Activated naive CD8-positive, alpha-beta T cell treated with anti-CD3 and anti-CD28 coated beads, Interleukin-2, amount 10 ng/mL, durations not matched to agents 7 days and 5 days (primary cell): ENCODE measurements at regions not wholly inside any gene's neighbourhood (a gene's known extent, or its start where the extent isn't known, plus 50 kb on each side); places are given as distances from the start of the nearest gene placed in this dataset.

Experiments
- ATAC-seq: fragments of 150-1000 bp; cut with Tn5 transposase; one replicate; pipeline ENCODE4 v1.10.0; 2021; ENCODE audit warnings: low read depth, moderate library complexity
- POLR2A ChIA-PET: fragments of 350-600 bp; sonication (Branson Sonifier 250); formaldehyde crosslinking; loops from one replicate; lab custom pipeline; 2021; ENCODE audit warnings: antibody characterized with exemption; lab: Charles Lee
- DNase-seq: peaks from one replicate; pipeline ENCODE4 v3.0.0; 2021
- H3K27ac Mint-ChIP-seq: one replicate; pipeline ENCODE4 v1.8.0; 2022; ENCODE audit warnings: mild to moderate bottlenecking, mixed read lengths
- H3K27me3 Mint-ChIP-seq: one replicate; pipeline ENCODE4 v1.8.0; 2022; ENCODE audit warnings: mild to moderate bottlenecking, moderate library complexity, mixed read lengths
- H3K36me3 Mint-ChIP-seq: one replicate; pipeline ENCODE4 v1.8.0; 2021; ENCODE audit warnings: mild to moderate bottlenecking, mixed read lengths
- H3K4me1 Mint-ChIP-seq: one replicate; pipeline ENCODE4 v1.8.0; 2021; ENCODE audit warnings: mixed read lengths
- H3K4me3 Mint-ChIP-seq: one replicate; pipeline ENCODE4 v1.8.0; 2022; ENCODE audit warnings: mild to moderate bottlenecking, moderate library complexity, mixed read lengths
- H3K9me3 Mint-ChIP-seq: one replicate; pipeline ENCODE4 v1.8.0; 2021; ENCODE audit warnings: mixed read lengths

- POLR2A ChIA-PET: no interaction called here
- H3K4me1 Mint-ChIP-seq: no peaks in the 10 kb centered on the region
- no peak overlapping the region for H3K27ac Mint-ChIP-seq
- H3K27me3 Mint-ChIP-seq: peaks cover 2% of the 10 kb centered on the region
- H3K9me3 Mint-ChIP-seq: no peaks in the 10 kb centered on the region
- H3K4me3 Mint-ChIP-seq: no peak overlapping the region
- no peak for ATAC-seq
- no peak for DNase-seq
- no peaks in the 10 kb centered on the region for H3K36me3 Mint-ChIP-seq
These were observed 143.1 kb upstream of the HMGA2 start for GRCh38 chr12:65681226-65681625.

GRCh38 chr12:65682112-65682511 is 142.2 kb upstream of the HMGA2 start:
- Mint-ChIP-seq H3K4me1 (no peaks in the 10 kb centered on the region), H3K36me3 (no peaks in the 10 kb centered on the region), H3K27me3 (peaks cover 2% of the 10 kb centered on the region), H3K27ac (no peak overlapping the region), H3K4me3 (no peak overlapping the region), H3K9me3 (no peaks in the 10 kb centered on the region)
- DNase-seq (no peak), ATAC-seq (no peak)
- POLR2A ChIA-PET: no interaction called here

GRCh38 chr12:65684906-65685305 is 139.4 kb upstream of the HMGA2 start:
- peaks cover 5% of the 10 kb centered on the region for H3K27me3 Mint-ChIP-seq
- H3K36me3 Mint-ChIP-seq: no peaks in the 10 kb centered on the region
- no peak for DNase-seq
- ATAC-seq: no peak
- H3K4me3 Mint-ChIP-seq: no peak overlapping the region
- POLR2A ChIA-PET: no interaction called here
- no peaks in the 10 kb centered on the region for H3K4me1 Mint-ChIP-seq
- H3K27ac Mint-ChIP-seq: no peak overlapping the region
- H3K9me3 Mint-ChIP-seq: no peaks in the 10 kb centered on the region

DNA sequence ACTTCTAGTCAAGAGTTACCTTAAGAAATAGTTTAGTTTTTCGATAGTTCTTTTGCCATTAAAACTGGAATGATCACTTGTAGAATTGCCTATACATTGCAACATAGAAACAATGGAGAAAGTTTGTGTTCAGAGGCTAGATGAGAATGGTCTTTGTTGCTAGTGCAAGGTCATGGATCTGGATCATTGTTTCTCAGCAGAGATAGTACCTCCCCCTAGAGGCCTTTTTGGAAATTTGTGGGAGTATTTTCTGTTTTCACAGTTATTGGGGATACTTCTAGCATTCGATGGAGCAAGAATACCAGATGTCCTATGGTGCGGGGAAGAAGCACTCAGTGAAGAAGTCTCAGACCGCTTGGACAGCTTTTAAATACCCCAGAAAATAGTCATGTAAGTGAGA is 138.8 kb upstream of the HMGA2 start:
- Mint-ChIP-seq H3K36me3 (no peaks in the 10 kb centered on the region), H3K4me3 (no peak overlapping the region), H3K27me3 (peaks cover 8% of the 10 kb centered on the region), H3K27ac (no peak overlapping the region), H3K4me1 (no peaks in the 10 kb centered on the region), H3K9me3 (no peaks in the 10 kb centered on the region)
- ATAC-seq: no peak
- POLR2A ChIA-PET: no interaction called here
- no peak for DNase-seq

- Mint-ChIP-seq H3K36me3 (no peaks in the 10 kb centered on the region), H3K4me1 (no peaks in the 10 kb centered on the region), H3K4me3 (no peak overlapping the region), H3K27ac (no peak overlapping the region), H3K9me3 (peaks cover 1% of the 10 kb centered on the region), H3K27me3 (peaks cover 15% of the 10 kb centered on the region)
- ATAC-seq (no peak), DNase-seq (no peak)
- POLR2A ChIA-PET: no interaction called here
These were observed 134.8 kb upstream of the HMGA2 start for GRCh38 chr12:65689508-65689907.

- ATAC-seq: no peak
- no peak overlapping the region for H3K27ac Mint-ChIP-seq
- H3K9me3 Mint-ChIP-seq: peaks cover 1% of the 10 kb centered on the region
- H3K4me3 Mint-ChIP-seq: no peak overlapping the region
- no peaks in the 10 kb centered on the region for H3K36me3 Mint-ChIP-seq
- H3K27me3 Mint-ChIP-seq: peaks cover 15% of the 10 kb centered on the region
- POLR2A ChIA-PET: no interaction called here
- no peak for DNase-seq
- no peaks in the 10 kb centered on the region for H3K4me1 Mint-ChIP-seq
These were observed 133.8 kb upstream of the HMGA2 start for GRCh38 chr12:65690477-65690876.

DNA sequence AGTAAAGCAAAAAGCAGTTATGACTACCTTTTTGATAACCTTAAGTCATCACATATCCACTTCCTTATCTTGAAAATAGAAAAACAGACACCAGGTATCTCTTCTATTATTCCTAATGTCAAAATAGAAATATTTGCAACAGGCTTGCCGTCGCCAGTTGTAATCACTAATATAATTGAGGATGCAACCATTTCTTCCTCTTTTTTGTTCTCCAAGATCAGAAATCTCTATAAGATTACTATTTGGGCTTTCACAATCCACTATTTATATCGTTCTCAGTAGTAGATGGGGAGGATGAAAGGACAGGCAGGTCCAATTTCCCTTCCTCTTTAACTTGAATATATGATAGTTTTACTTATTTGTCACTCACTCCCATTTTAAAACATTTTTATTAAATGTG is 130.2 kb upstream of the HMGA2 start:
- DNase-seq (no peak), ATAC-seq (no peak)
- Mint-ChIP-seq H3K27me3 (peaks cover 12% of the 10 kb centered on the region), H3K4me1 (no peaks in the 10 kb centered on the region), H3K27ac (no peak overlapping the region), H3K36me3 (no peaks in the 10 kb centered on the region), H3K9me3 (peaks cover 1% of the 10 kb centered on the region), H3K4me3 (no peak overlapping the region)
- POLR2A ChIA-PET: no interaction called here

DNA sequence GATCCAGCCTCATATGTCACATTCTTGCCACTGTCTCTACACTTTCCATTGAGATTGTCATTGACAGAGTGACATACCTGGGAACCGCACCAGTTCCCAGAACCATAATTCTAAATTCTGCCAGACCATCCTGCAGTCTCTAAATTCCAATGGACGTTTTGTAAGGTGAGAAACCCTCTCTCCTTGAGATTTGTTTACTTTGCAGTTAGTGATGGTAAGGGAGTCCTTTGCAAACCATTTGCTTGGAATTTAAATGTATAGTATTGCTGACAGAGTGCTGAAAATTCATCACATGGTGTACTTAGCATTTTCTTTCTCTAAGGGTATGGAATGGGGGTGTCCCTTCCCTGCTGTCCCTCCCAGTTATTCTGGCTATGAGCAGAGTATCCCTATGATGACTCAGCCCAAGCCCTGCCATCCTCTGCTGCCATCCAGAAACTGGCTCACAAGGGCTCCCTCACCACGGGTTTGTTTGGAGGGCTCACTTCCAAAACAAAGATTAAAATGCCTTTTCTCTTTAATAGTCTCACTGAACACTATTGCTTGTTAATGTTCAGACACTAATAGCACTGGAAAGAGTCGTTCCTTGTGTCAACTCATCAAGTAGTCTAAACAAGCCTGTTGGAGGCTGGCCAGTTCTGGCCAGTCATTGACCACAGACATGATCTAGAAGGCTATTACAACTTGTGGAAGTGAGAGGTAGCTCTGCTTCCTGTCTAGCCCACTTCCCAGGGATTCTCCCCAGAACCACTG is 129.0 kb upstream of the HMGA2 start:
- Mint-ChIP-seq H3K9me3 (peaks cover 1% of the 10 kb centered on the region), H3K4me1 (no peaks in the 10 kb centered on the region), H3K36me3 (no peaks in the 10 kb centered on the region), H3K27me3 (peaks cover 10% of the 10 kb centered on the region), H3K4me3 (no peak overlapping the region), H3K27ac (no peak overlapping the region)
- ATAC-seq (no peak), DNase-seq (no peak)
- POLR2A ChIA-PET: no interaction called here

DNA sequence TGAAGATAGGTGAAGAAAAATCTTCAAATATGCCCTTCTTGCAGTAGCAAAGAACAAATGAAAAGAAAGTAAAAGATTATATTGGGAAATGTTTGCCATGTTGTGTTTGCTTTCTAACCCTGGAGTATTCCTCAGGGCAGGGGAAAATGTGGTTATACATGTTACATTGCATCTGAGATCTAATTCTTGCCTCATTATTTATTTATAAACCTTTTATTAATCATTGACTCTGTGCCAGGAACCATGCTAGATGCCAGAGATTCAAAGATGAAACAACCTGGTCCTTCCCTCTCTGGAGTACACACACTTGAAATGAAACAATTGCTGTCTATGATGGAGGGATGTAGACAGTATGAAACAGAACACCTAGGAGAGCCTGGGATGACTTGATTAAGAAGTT is 128.1 kb upstream of the HMGA2 start:
- peaks cover 1% of the 10 kb centered on the region for H3K9me3 Mint-ChIP-seq
- ATAC-seq (no peak), DNase-seq (no peak)
- POLR2A ChIA-PET: no interaction called here
- H3K27me3 Mint-ChIP-seq: peaks cover 11% of the 10 kb centered on the region
- H3K27ac Mint-ChIP-seq: no peak overlapping the region
- no peaks in the 10 kb centered on the region for H3K36me3 Mint-ChIP-seq
- no peaks in the 10 kb centered on the region for H3K4me1 Mint-ChIP-seq
- H3K4me3 Mint-ChIP-seq: no peak overlapping the region

- ATAC-seq (no peak), DNase-seq (no peak)
- no peak overlapping the region for H3K4me3 Mint-ChIP-seq
- no peak overlapping the region for H3K27ac Mint-ChIP-seq
- no peaks in the 10 kb centered on the region for H3K36me3 Mint-ChIP-seq
- H3K4me1 Mint-ChIP-seq: no peaks in the 10 kb centered on the region
- POLR2A ChIA-PET: no interaction called here
- H3K27me3 Mint-ChIP-seq: peaks cover 3% of the 10 kb centered on the region
- peaks cover 2% of the 10 kb centered on the region for H3K9me3 Mint-ChIP-seq
These were observed 125.0 kb upstream of the HMGA2 start for GRCh38 chr12:65699251-65699650.

DNA sequence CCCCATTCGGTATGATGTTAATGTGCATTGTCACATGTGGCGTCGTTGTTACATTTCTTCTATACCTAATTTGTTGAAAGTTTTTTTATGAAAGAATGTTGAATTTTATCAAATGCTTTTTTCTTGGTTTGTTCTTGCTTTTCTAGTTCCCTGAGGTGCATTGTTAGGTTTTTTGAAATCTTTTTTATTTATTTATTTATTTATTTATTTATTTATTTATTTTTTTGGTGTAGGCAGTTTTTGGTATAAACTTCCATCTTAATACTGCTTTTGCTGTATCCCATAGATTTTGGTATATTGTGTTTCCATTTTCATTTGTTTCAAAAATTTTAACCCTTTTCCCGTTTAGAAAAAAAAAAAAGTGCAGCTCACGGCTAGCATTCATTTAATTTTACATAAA is 121.1 kb upstream of the HMGA2 start:
- no peak overlapping the region for H3K4me3 Mint-ChIP-seq
- H3K4me1 Mint-ChIP-seq: no peaks in the 10 kb centered on the region
- POLR2A ChIA-PET: no interaction called here
- H3K9me3 Mint-ChIP-seq: peaks cover 10% of the 10 kb centered on the region
- ATAC-seq (no peak), DNase-seq (no peak)
- peaks cover 3% of the 10 kb centered on the region for H3K27me3 Mint-ChIP-seq
- H3K27ac Mint-ChIP-seq: no peak overlapping the region
- H3K36me3 Mint-ChIP-seq: no peaks in the 10 kb centered on the region

- no peak for ATAC-seq
- peaks cover 10% of the 10 kb centered on the region for H3K9me3 Mint-ChIP-seq
- no peak overlapping the region for H3K4me3 Mint-ChIP-seq
- no peaks in the 10 kb centered on the region for H3K4me1 Mint-ChIP-seq
- POLR2A ChIA-PET: no interaction called here
- H3K27ac Mint-ChIP-seq: no peak overlapping the region
- peaks cover 1% of the 10 kb centered on the region for H3K27me3 Mint-ChIP-seq
- DNase-seq: no peak
- H3K36me3 Mint-ChIP-seq: no peaks in the 10 kb centered on the region
These were observed 118.9 kb upstream of the HMGA2 start for GRCh38 chr12:65705380-65705876.

GRCh38 chr12:65707051-65707450 is 117.2 kb upstream of the HMGA2 start:
- Mint-ChIP-seq H3K27ac (no peak overlapping the region), H3K36me3 (no peaks in the 10 kb centered on the region), H3K27me3 (no peaks in the 10 kb centered on the region), H3K4me1 (no peaks in the 10 kb centered on the region), H3K4me3 (no peak overlapping the region), H3K9me3 (peaks cover 10% of the 10 kb centered on the region)
- no peak for DNase-seq
- POLR2A ChIA-PET: no interaction called here
- no peak for ATAC-seq

GRCh38 chr12:65712260-65713004 is 111.9 kb upstream of the HMGA2 start:
- DNase-seq: no peak
- POLR2A ChIA-PET: no interaction called here
- no peak overlapping the region for H3K27ac Mint-ChIP-seq
- no peak for ATAC-seq
- no peak overlapping the region for H3K4me3 Mint-ChIP-seq
- no peaks in the 10 kb centered on the region for H3K36me3 Mint-ChIP-seq
- H3K9me3 Mint-ChIP-seq: no peaks in the 10 kb centered on the region
- no peaks in the 10 kb centered on the region for H3K4me1 Mint-ChIP-seq
- no peaks in the 10 kb centered on the region for H3K27me3 Mint-ChIP-seq
